H1 (cell line): ENCODE measurements at regions not wholly inside any gene's neighbourhood (a gene's known extent, or its start where the extent isn't known, plus 50 kb on each side); places are given as distances from the start of the nearest gene placed in this dataset.

Experiments used
- CTCF ChIA-PET: fragments of 300-600 bp; sonication (Branson Sonifier 250); formaldehyde crosslinking; loops from one replicate; lab custom pipeline; 2021; ENCODE audit not compliant: partially characterized antibody; lab: Charles Lee
- POLR2A ChIA-PET: fragments of 300-600 bp; sonication (Branson Sonifier 250); formaldehyde crosslinking; loops from one replicate; lab custom pipeline; 2021; ENCODE audit warnings: inconsistent platforms; ENCODE audit not compliant: partially characterized antibody; lab: Charles Lee
- DNase-seq, 2 experiments: peaks; one replicate each; pipeline versions ENCODE4 v3.0.0 to v3.0.0-alpha.2; 2010 to 2022; ENCODE audit warnings: low spot score in 2 of 2, low read depth in 1 of 2, mixed read lengths in 1 of 2
- FAIRE-seq: peaks from 2 replicates; lab custom pipeline; 2011; peaks lifted over from hg19 to GRCh38; lab: Jason Lieb, UNC
- H2AFZ ChIP-seq: 2 replicates; pipeline ENCODE4 v1.8.1; 2012; ENCODE audit warnings: low read length, inconsistent platforms
- H2AK5ac ChIP-seq: 2 replicates; pipeline ENCODE4 v1.6.1; 2013; ENCODE audit warnings: low read depth, low read length
- H2BK120ac ChIP-seq: replicated peaks from 2 replicates; pipeline ENCODE3; 2013; ENCODE audit warnings: low read depth, low read length, inconsistent platforms
- H2BK12ac ChIP-seq: 2 replicates; pipeline ENCODE4 v1.6.1; 2013; ENCODE audit warnings: low read depth, low read length
- H2BK15ac ChIP-seq: 2 replicates; pipeline ENCODE4 v1.6.1; 2013; ENCODE audit warnings: low read length
- H2BK20ac ChIP-seq: 2 replicates; pipeline ENCODE4 v1.6.1; 2013; ENCODE audit warnings: low read length
- H2BK5ac ChIP-seq: 2 replicates; pipeline ENCODE4 v1.6.1; 2013; ENCODE audit warnings: low read depth, low read length
- H3K14ac ChIP-seq: 2 replicates; pipeline ENCODE4 v1.6.1; 2013; ENCODE audit warnings: inconsistent platforms; ENCODE audit not compliant: insufficient read length
- H3K18ac ChIP-seq: 2 replicates; pipeline ENCODE4 v1.6.1; 2013; ENCODE audit warnings: low read length; ENCODE audit errors: extremely low read depth
- H3K23ac ChIP-seq: 2 replicates; pipeline ENCODE4 v1.6.1; 2013; ENCODE audit warnings: inconsistent platforms; ENCODE audit not compliant: insufficient read length
- H3K23me2 ChIP-seq: 2 replicates; pipeline ENCODE4 v1.6.1; 2013; ENCODE audit warnings: low read depth, low read length
- H3K27ac ChIP-seq: 2 replicates; pipeline ENCODE4 v1.6.1; 2011; ENCODE audit warnings: low read depth, low read length, inconsistent platforms
- H3K27me3 ChIP-seq, 4 experiments: replicated peaks in 1 of 4; 1 replicate in 1 of 4; 2 replicates in 3 of 4; pipeline versions ENCODE4 v1.6.1 to v1.8.1; 2011 to 2013; ENCODE audit warnings: low read length in 3 of 4, mild to moderate bottlenecking in 3 of 4, inconsistent platforms in 2 of 4, mixed read lengths in 2 of 4, moderate library complexity in 1 of 4; ENCODE audit not compliant: control insufficient read depth in 3 of 4, insufficient read depth in 3 of 4; ENCODE audit errors: extremely low read depth in 1 of 4
- H3K36me3 ChIP-seq, 4 experiments: 2 replicates each; pipeline versions ENCODE4 v1.6.1 to v1.8.1; 2011 to 2013; ENCODE audit warnings: mild to moderate bottlenecking in 4 of 4, low read length in 3 of 4, moderate library complexity in 2 of 4, control low read depth in 1 of 4, inconsistent platforms in 1 of 4; ENCODE audit not compliant: insufficient read depth in 4 of 4, control insufficient read depth in 2 of 4
- H3K4ac ChIP-seq: replicated peaks from 2 replicates; pipeline ENCODE3; 2013; ENCODE audit warnings: low read length, low read depth, mixed read lengths, inconsistent platforms; ENCODE audit not compliant: insufficient read length
- H3K4me1 ChIP-seq, 4 experiments: replicated peaks in 1 of 4; 1 replicate in 1 of 4; 2 replicates in 3 of 4; pipeline versions ENCODE4 v1.6.1 to v1.8.1; 2011 to 2013; ENCODE audit warnings: low read length in 3 of 4, inconsistent platforms in 2 of 4, mixed read lengths in 1 of 4; ENCODE audit not compliant: insufficient read depth in 4 of 4, control insufficient read depth in 3 of 4
- H3K4me2 ChIP-seq, 2 experiments: 2 replicates each; pipeline versions ENCODE4 v1.6.1 to v1.8.1; 2011 to 2013; ENCODE audit warnings: low read depth in 2 of 2, low read length in 2 of 2, control low read depth in 1 of 2, inconsistent platforms in 1 of 2, mild to moderate bottlenecking in 1 of 2; ENCODE audit not compliant: insufficient read depth in 1 of 2
- H3K4me3 ChIP-seq, 4 experiments: fragments of 200-600, 300-600 bp in 1 of 4; sonication (generic), shearing (Covaris generic), sonication (Bioruptor Twin) in 1 of 4; 2 replicates each; pipeline versions ENCODE4 v1.5.1 to v1.8.1; 2011 to 2016; ENCODE audit warnings: low read length in 4 of 4, low read depth in 3 of 4, control low read depth in 2 of 4, inconsistent platforms in 2 of 4, mild to moderate bottlenecking in 2 of 4, mixed read lengths in 1 of 4, moderate library complexity in 1 of 4; ENCODE audit not compliant: insufficient read depth in 2 of 4; ENCODE audit errors: extremely low read depth in 1 of 4
- H3K56ac ChIP-seq: replicated peaks from 2 replicates; pipeline ENCODE3; 2013; ENCODE audit warnings: low read depth, mild to moderate bottlenecking, mixed read lengths, low read length, inconsistent platforms; ENCODE audit not compliant: insufficient read length
- H3K79me1 ChIP-seq: 2 replicates; pipeline ENCODE4 v1.6.1; 2013; ENCODE audit warnings: low read depth, low read length, control low read depth
- H3K79me2 ChIP-seq, 2 experiments: 2 replicates each; pipeline versions ENCODE4 v1.6.1 to v1.8.1; 2012 to 2013; ENCODE audit warnings: low read length in 2 of 2, mild to moderate bottlenecking in 2 of 2, inconsistent platforms in 1 of 2; ENCODE audit not compliant: insufficient read depth in 2 of 2, control insufficient read depth in 1 of 2
- H3K9ac ChIP-seq, 4 experiments: replicated peaks in 1 of 4; 1 replicate in 1 of 4; 2 replicates in 3 of 4; pipeline versions ENCODE4 v1.6.1 to v1.8.1; 2011 to 2013; ENCODE audit warnings: low read depth in 3 of 4, low read length in 3 of 4, control low read depth in 2 of 4, mild to moderate bottlenecking in 2 of 4, moderate library complexity in 2 of 4, inconsistent platforms in 1 of 4; ENCODE audit errors: extremely low read depth in 1 of 4
- H3K9me3 ChIP-seq, 2 experiments: 2 replicates each; pipeline versions ENCODE4 v1.6.1 to v1.8.1; 2012 to 2013; ENCODE audit warnings: mild to moderate bottlenecking in 2 of 2, moderate library complexity in 2 of 2, control low read depth in 1 of 2, inconsistent platforms in 1 of 2, low read depth in 1 of 2, low read length in 1 of 2, mixed read lengths in 1 of 2; ENCODE audit not compliant: insufficient read depth in 2 of 2
- H4K20me1 ChIP-seq, 2 experiments: replicated peaks in 1 of 2; 2 replicates each; pipeline versions ENCODE3 to v1.8.1; 2011 to 2013; ENCODE audit warnings: inconsistent platforms in 2 of 2, low read length in 2 of 2, mild to moderate bottlenecking in 1 of 2; ENCODE audit not compliant: insufficient read depth in 2 of 2, control insufficient read depth in 1 of 2
- H4K5ac ChIP-seq: 2 replicates; pipeline ENCODE4 v1.6.1; 2013; ENCODE audit warnings: low read length, low read depth, mixed read lengths, inconsistent platforms; ENCODE audit not compliant: insufficient read length
- H4K8ac ChIP-seq: 2 replicates; pipeline ENCODE4 v1.8.0; 2013; ENCODE audit warnings: mild to moderate bottlenecking, moderate library complexity, low read length, inconsistent platforms; ENCODE audit not compliant: insufficient read depth; ENCODE audit errors: extremely low read depth
- H4K91ac ChIP-seq: replicated peaks from 2 replicates; pipeline ENCODE3; 2013; ENCODE audit warnings: low read length, mixed read lengths, inconsistent platforms; ENCODE audit not compliant: insufficient read length
- EP300 ChIP-seq, 2 experiments: IDR thresholded peaks; 1 replicate in 1 of 2; 2 replicates in 1 of 2; pipeline ENCODE4 v1.6.1; 2011 to 2012; ENCODE audit warnings: low read depth in 2 of 2, low read length in 2 of 2, mild to moderate bottlenecking in 2 of 2, borderline replicate concordance in 1 of 2, inconsistent platforms in 1 of 2, moderate library complexity in 1 of 2
- POU5F1 ChIP-seq: IDR thresholded peaks from 2 replicates; pipeline ENCODE4 v1.6.1; 2011; ENCODE audit warnings: low read depth, mild to moderate bottlenecking, low read length, moderate library complexity
- RXRA ChIP-seq: IDR thresholded peaks from 2 replicates; pipeline ENCODE4 v1.6.1; 2011; ENCODE audit warnings: low read depth, mild to moderate bottlenecking, low read length, moderate library complexity; ENCODE audit not compliant: insufficient read depth
- SP2 ChIP-seq: IDR thresholded peaks from 2 replicates; pipeline ENCODE4 v1.6.1; 2012; ENCODE audit warnings: mild to moderate bottlenecking, low read length, inconsistent platforms
- SUZ12 ChIP-seq: fragments of 200-600 bp; sonication (generic); IDR thresholded peaks from 2 replicates; pipeline ENCODE4 v1.6.1; 2012; ENCODE audit warnings: mild to moderate bottlenecking, inconsistent platforms, low read length, moderate library complexity, mixed read lengths
- WGBS, 2 experiments: shearing (Covaris generic) in 1 of 2; methylation state at CpG; one replicate each; pipeline versions ENCODE4 v1.1.6 to v1.1.7; 2013 to 2015; ENCODE audit warnings: low lambda C conversion rate in 2 of 2, mixed read lengths in 2 of 2, inconsistent platforms in 1 of 2, low coverage in 1 of 2, missing lambda C conversion rate in 1 of 2; ENCODE audit not compliant: insufficient replicate concordance in 2 of 2, insufficient coverage in 1 of 2, insufficient read length in 1 of 2; ENCODE audit errors: extremely low coverage in 1 of 2, missing lambda C conversion rate in 1 of 2; 5-methylcytosine and 5-hydroxymethylcytosine counted together

- no peak for DNase-seq
- Histone ChIP-seq H2AFZ (no peak overlapping the region), H3K9ac (no peak overlapping the region), H4K91ac (no peak overlapping the region), H3K36me3 (no peaks in the 10 kb centered on the region), H3K79me1 (no peaks in the 10 kb centered on the region), H3K9me3 (no peaks in the 10 kb centered on the region), H4K5ac (no peak overlapping the region), H4K20me1 (no peaks in the 10 kb centered on the region), H3K23me2 (no peaks in the 10 kb centered on the region), H3K4me1 (peaks cover 0 to 6% (median 2%) of the 10 kb centered on the region in 4 experiments; a peak in 4 of 7 replicates), H3K18ac (no peak overlapping the region), H3K4me3 (no peak overlapping the region), H3K23ac (no peak overlapping the region), H2BK120ac (no peak overlapping the region), H3K27me3 (no peaks in the 10 kb centered on the region), H2BK5ac (no peak overlapping the region), H2BK15ac (no peak overlapping the region), H3K56ac (no peak overlapping the region), H2BK12ac (no peak overlapping the region), H3K14ac (no peak overlapping the region), H3K79me2 (no peaks in the 10 kb centered on the region), H2AK5ac (no peak overlapping the region), H3K27ac (no peak overlapping the region), H3K4ac (no peak overlapping the region), H3K4me2 (no peak overlapping the region), H2BK20ac (no peak overlapping the region), H4K8ac (no peak overlapping the region)
- ChIA-PET CTCF (interaction anchor here (0.6 to 1.7 kb wide), 2 partner anchors 9 to 1694 kb away, joined by 3 to 5 read pairs; no protein-coding TSS in a partner anchor), POLR2A (no interaction called here)
- no peak for FAIRE-seq
- TF ChIP-seq EP300 (IDR thresholded peaks at IDR 0.05; ENCODE audit: borderline replicate concordance in 1 of 2, low read depth in 2 of 2, low read length in 2 of 2) (no peak), SP2 (no peak), POU5F1 (no peak), RXRA (no peak), SUZ12 (no peak)
- WGBS, 2 experiments = 70% methylated on average over 1 of the region's 1 CpG; no CpG with 5 or more reads in 1 of the 2 experiments
Observed at GRCh38 chr11:90738799-90739198, 516.0 kb upstream of the CHORDC1 start.
